ENCODE measurements at regions not wholly inside any gene's neighbourhood (a gene's known extent, or its start where the extent isn't known, plus 50 kb on each side); places are given as distances from the start of the nearest gene placed in this dataset.

GRCh38 chr7:93016681-93017381 lies 100.9 kb downstream of the SAMD9 start:
- no peak for DNase-seq (ENCODE audit: low read depth)
- H3K4me3 ChIP-seq (ENCODE audit: low read depth, low read length) = no peak overlapping the region
- TF ChIP-seq CTCF (IDR thresholded peaks at IDR 0.05; ENCODE audit: low read depth, low read length, missing control alignments) = no peak

DNA sequence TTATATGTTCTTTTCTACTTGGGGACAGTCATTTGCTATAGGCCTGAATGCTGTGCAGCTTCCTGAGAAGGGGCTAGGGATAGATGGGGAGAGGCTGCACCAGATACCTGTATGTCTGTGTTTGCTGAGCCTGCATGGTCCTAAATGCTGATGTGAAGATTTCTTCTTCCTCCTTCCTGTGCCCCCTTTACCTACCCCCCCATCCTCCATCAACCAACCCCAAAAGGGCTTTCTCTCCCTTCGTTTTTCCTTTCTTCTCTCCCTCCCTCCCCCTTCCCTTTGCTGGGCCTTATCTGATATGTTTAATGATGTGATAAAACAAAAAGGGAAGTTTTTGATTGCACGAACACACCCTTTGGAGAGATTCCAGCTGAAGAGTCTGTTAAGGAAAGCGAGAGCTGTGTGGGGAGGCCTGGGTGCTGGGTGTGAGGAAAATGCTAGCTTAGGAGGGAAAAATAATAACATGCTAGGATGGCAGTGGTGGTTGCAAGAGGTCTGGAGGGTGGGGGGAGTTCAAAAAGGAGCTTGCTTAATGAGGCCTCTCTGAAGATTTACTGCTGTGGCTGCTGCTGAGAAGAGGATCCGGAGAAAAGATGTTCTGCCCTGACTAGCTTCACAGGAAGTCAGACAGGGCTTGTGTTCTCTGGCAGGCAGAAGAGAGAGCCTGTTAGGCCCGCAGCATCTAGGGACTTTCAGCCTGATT lies 101.8 kb downstream of the SAMD9 start:
- DNase-seq (ENCODE audit: low read depth) = no peak

GRCh38 chr7:93015101-93015778 lies 102.5 kb downstream of the SAMD9 start:
- no peak overlapping the region for H3K4me3 ChIP-seq (ENCODE audit: low read depth, low read length)
- TF ChIP-seq CTCF (IDR thresholded peaks at IDR 0.05; ENCODE audit: low read depth, low read length, missing control alignments) = no peak
- no peak for DNase-seq (ENCODE audit: low read depth)

More for the DNA sequence above, 101.8 kb downstream of the SAMD9 start:
- no peak for TF ChIP-seq CTCF (IDR thresholded peaks at IDR 0.05; ENCODE audit: low read depth, low read length, missing control alignments)
- no peak overlapping the region for H3K4me3 ChIP-seq (ENCODE audit: low read depth, low read length)

DNA sequence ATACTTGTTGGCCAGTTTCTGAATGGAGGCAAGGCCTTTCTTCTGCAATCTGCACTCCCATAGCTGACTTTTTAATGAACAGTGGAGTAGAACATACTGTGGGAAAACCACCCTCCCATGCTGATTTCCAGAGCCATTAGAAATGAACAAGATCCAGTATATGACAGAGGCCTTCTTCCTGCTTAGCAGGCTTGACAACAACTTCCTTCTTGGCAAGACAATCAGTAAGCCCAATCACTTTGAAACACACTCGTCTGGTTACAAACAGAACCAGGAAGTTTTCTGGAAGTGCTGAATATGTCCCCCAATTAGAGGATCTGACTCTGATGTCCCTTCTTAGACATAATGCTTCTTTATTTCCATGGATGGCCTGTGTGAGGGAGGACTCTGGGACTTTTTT lies 103.4 kb downstream of the SAMD9 start:
- no peak overlapping the region for H3K4me3 ChIP-seq (ENCODE audit: low read depth, low read length)
- DNase-seq (ENCODE audit: low read depth) = no peak
- no peak for TF ChIP-seq CTCF (IDR thresholded peaks at IDR 0.05; ENCODE audit: low read depth, low read length, missing control alignments)

DNA sequence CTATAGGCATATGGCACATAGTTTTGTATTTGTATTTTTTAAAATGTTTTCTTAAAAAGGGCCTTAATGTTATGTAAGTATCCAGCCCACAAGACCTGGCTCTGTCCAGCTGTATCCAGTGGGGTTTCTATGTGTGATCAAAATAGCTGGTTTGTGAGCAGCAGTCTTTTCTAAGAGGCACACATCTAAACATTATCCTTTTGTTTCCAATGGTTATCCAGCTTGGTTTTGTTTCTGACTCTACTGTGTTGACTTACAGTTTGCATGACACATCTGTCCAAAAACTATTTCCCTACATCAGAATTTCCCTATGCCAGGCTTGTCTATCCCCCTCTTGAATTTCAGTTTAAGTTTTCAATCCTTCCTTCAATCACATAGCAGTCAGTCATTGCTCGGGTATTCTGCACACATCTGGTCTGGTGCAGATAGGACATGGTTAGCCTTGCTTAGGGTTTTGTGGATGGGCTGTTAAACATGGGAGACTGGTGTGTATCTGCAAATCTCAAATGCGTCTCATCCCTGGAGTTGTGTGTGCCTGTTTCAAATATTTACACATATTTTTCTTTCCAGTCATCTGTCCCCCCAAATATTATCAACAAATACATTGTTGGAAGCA lies 104.2 kb downstream of the SAMD9 start:
- DNase-seq (ENCODE audit: low read depth) = no peak
- H3K4me3 ChIP-seq (ENCODE audit: low read depth, low read length) = no peak overlapping the region
- TF ChIP-seq CTCF (IDR thresholded peaks at IDR 0.05; ENCODE audit: low read depth, low read length, missing control alignments) = no peak

GRCh38 chr7:93011351-93012294 lies 106.2 kb downstream of the SAMD9 start:
- no peak for TF ChIP-seq CTCF (IDR thresholded peaks at IDR 0.05; ENCODE audit: low read depth, low read length, missing control alignments)
- no peak for DNase-seq (ENCODE audit: low read depth)
- H3K4me3 ChIP-seq (ENCODE audit: low read depth, low read length) = no peak overlapping the region

All from GM12864 (cell line).